ENCODE measurements at regions not wholly inside any gene's neighbourhood (a gene's known extent, or its start where the extent isn't known, plus 50 kb on each side); places are given as distances from the start of the nearest gene placed in this dataset.

DNA sequence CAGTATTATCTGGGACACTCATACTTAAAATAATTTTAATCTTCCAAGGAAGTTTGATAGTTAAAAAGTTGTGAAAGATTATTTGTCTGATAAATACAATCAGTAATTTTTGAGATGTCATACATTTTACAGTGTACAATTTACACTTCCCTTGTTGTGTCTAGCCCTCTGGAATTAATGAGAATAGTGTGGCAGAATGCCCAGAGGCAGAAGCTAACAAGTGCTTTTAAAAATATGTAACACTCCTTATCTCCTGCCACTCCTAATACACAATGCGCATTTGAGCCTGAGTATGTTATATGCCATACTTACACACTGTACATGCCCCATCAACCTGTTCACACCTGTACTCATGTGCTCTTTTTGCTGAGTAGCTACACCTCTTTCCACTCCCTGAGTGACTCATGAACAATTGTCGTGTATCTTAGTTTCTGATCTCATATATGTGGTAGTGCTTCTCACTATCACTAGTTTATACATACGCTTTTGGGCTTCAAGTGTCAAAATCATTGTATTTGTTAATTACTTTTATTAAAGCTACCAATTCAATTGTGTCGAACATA is 106.9 kb upstream of the GNAI1 start:
- TF ChIP-seq, protein P1, sequence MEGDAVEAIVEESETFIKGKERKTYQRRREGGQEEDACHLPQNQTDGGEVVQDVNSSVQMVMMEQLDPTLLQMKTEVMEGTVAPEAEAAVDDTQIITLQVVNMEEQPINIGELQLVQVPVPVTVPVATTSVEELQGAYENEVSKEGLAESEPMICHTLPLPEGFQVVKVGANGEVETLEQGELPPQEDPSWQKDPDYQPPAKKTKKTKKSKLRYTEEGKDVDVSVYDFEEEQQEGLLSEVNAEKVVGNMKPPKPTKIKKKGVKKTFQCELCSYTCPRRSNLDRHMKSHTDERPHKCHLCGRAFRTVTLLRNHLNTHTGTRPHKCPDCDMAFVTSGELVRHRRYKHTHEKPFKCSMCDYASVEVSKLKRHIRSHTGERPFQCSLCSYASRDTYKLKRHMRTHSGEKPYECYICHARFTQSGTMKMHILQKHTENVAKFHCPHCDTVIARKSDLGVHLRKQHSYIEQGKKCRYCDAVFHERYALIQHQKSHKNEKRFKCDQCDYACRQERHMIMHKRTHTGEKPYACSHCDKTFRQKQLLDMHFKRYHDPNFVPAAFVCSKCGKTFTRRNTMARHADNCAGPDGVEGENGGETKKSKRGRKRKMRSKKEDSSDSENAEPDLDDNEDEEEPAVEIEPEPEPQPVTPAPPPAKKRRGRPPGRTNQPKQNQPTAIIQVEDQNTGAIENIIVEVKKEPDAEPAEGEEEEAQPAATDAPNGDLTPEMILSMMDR (IDR thresholded peaks at IDR 0.05), result no peak
- TF ChIP-seq POLR2A (IDR thresholded peaks at IDR 0.05), result no peak
